HG03135 (cell line): ENCODE measurements at regions not wholly inside any gene's neighbourhood (a gene's known extent, or its start where the extent isn't known, plus 50 kb on each side); places are given as distances from the start of the nearest gene placed in this dataset.
"Not testable (repeated sequence)": the region's sequence is repeated elsewhere in the genome, so short reads cannot be mapped to it uniquely, and the experiment has no call there.

Experiments
- ATAC-seq: cut with Tn5 transposase; IDR thresholded peaks from one replicate; pipeline ENCODE4 v1.9.1; 2021; ENCODE audit warnings: mild to moderate bottlenecking, moderate library complexity; ENCODE audit not compliant: unreplicated experiment

DNA sequence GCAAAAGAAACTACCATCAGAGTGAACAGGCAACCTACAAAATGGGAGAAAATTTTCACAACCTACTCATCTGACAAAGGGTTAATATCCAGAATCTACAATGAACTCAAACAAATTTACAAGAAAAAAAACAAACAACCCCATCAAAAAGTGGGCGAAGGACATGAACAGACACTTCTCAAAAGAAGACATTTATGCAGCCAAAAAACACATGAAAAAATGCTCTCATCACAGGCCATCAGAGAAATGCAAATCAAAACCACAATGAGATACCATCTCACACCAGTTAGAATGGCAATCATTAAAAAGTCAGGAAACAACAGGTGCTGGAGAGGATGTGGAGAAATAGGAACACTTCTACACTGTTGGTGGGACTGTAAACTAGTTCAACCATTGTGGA is 170.1 kb downstream of the MEX3B start:
- ATAC-seq: not testable (repeated sequence)

DNA sequence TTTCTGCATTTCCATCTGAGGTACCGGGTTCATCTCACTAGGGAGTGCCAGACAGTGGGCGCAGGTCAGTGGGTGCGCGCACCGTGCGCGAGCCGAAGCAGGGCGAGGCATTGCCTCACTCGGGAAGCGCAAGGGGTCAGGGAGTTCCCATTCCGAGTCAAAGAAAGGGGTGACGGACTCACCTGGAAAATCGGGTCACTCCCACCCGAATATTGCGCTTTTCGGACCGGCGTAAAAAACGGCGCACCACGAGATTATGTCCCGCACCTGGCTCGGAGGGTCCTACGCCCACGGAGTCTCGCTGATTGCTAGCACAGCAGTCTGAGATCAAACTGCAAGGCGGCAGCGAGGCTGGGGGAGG is 175.1 kb downstream of the MEX3B start:
- not testable (repeated sequence) for ATAC-seq

GRCh38 chr15:81870062-81870745 is 175.6 kb downstream of the MEX3B start:
- ATAC-seq: not testable (repeated sequence)

DNA sequence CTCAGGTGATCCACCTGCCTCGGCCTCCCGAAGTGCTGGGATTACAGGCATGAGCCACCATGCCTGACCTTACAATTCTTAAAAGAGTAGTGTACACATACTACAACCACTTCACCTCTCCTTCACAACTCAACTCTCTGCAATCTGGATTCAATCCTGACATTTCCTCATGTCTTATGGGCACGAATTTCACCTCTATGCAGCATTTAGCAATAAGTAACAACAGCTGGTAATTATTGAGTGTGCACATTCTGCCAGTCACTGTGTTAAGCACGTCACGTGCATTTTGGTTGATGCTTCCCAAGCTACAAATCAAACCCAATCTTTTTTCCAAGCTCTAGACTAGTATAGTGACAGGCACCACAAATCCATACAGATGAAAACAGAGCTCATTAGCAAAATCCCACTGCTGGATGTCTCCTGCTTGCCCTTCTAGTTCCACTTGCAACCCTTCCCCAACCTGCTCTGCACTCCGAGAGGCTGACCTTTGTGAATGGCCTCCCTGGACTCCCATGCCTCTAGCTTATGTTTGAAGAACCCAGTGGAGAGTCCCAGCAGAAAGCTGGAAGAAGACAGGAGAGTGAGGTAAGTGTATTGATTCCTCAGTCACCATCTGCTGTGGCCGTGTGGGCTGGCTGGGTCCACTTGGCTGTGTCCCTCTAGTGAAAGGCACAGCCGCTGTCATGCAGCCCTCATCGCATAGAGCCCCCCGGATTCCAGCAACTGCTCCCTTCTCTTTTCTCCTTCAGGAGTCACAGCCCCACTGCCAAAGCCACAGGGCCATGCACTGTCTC is 176.5 kb downstream of the MEX3B start:
- no peak for ATAC-seq

DNA sequence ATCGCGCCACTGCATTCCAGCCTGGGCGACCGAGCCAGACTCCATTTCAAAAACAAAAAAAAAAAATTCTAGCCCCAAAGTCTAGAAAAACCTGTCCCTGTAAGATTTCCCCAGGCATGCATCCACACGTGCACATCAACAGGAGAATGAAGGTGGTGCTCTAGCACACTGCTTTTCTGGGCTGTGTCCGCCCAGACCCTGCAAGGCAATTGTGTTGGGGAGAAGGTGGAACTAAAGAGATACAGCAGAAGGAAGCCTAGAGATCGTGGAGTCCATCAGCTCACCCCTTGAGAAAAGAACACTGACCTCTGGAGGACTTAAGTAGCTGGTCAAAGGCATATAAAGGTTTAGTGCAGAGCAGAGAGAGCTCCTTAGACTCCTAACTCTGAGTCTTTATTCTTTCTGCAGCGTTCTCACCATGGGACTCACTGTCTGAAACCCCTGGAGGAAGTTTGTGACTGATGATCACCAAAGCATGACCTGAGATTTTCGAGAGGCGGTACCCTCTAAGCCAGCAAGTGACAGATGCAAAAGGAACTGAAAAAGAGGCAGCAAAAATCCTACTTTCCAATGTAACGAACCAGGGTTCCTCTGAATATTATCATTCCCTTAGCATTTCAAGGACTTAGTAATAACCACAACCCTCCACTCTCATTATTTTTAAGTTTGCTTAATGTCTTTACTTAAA is 179.8 kb downstream of the MEX3B start:
- peak; percentile 97 for ATAC-seq

GRCh38 chr15:81863162-81863561 is 182.7 kb downstream of the MEX3B start:
- no peak for ATAC-seq

DNA sequence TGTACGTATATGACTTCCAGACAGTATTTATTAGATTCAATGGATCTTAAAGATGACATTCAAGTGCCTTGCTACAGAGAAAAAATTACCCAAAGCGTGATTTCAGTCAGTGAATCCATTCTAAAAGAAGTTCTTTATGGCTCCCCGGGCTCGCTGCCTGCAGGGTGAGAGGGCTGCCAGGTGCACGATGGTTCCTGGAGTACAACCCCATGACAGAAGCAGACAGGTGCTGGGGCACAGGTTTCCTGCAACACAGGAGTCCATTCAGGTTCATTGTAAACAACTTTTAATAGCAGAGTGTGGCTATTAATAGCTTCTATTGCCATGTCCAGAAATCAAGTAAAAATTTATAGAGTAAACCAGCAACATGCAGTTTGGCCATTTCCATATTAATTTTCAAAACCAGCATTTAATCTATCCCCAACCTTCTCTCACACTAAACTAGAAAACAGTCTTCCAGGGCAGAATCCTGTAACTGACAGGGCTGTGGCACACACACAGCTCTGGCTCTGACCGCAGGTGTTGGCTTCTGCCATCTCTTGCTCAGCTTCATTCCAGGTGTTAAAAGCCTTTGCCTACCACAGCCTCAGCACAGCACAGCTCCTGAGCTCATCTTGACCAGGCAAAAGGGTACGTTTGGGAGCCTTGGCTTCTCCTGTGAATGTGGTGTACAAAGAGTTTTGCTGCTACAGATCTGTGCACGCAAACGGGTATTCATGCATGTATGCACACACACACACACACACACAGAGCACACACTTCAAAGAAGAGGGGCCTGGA is 185.9 kb downstream of the MEX3B start:
- ATAC-seq: no peak

GRCh38 chr15:81858586-81858985 is 187.2 kb downstream of the MEX3B start:
- no peak for ATAC-seq

DNA sequence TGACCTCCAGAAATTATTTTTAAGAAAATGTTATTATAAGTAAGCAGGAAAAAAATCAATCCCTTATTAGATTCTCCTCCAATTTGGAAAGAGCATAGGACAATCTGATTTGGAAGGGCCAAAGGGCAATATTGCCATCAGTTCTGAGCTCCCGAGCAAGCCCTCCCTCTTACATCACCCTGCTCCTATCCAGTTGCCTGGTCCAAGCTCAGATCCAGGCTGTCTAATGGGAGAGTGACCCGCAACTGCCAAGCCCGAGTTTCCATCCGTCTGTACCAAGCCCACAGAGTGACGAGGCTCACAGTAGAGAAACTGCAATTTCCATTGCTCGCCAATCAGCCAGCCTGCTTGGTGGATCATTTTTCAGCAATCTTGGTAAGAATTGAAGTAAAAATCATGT is 187.7 kb downstream of the MEX3B start:
- ATAC-seq: no peak

DNA sequence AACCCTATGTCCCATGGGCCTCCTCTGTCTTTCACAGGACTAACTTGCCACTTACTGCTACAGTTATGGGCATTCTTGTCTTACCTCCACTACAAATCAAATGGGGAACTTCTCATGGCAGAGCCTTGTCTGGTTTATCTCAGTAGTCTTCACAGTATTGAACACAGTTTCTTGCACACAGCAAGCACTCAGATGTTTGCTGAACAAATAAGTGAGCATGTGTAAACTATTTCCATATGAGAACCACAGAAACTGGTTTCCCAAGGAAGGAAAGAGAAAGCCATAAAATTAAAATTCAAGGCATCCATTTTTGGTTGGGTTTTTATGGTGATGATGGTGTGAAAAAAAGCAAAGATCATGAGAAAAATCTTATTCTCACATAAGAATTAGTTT is 189.2 kb downstream of the MEX3B start:
- no peak for ATAC-seq

- ATAC-seq: no peak
Observed at GRCh38 chr15:81856001-81856633, 189.7 kb downstream of the MEX3B start.

DNA sequence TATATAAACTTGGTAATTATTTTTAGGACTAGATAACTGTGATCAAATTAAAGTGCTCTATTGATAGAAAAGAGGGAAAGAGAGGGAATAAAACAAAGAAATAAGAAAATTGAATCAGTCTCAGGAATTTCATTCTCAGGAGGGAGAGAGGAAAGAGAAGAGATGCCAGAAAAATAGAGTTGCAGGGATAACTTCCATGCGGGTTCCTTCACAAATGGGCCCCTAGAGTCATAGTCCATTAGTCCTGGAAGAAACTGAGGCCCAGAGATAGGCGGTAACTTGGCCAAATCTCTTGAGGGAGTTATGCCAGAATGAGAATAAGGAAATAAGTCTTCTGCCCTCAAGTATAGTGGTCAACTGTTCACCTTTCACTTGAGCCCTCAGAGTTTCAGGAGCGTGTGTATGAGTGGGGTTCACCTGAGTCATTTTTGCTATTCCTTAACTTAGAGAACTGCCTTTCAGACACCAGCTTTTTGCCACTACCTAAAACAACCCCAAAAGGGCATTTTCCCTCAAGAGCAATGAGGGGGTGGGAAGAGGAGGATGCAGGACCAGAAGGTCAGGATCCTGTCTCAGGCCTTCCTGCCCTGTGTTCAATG is 192.6 kb downstream of the MEX3B start:
- ATAC-seq: no peak

DNA sequence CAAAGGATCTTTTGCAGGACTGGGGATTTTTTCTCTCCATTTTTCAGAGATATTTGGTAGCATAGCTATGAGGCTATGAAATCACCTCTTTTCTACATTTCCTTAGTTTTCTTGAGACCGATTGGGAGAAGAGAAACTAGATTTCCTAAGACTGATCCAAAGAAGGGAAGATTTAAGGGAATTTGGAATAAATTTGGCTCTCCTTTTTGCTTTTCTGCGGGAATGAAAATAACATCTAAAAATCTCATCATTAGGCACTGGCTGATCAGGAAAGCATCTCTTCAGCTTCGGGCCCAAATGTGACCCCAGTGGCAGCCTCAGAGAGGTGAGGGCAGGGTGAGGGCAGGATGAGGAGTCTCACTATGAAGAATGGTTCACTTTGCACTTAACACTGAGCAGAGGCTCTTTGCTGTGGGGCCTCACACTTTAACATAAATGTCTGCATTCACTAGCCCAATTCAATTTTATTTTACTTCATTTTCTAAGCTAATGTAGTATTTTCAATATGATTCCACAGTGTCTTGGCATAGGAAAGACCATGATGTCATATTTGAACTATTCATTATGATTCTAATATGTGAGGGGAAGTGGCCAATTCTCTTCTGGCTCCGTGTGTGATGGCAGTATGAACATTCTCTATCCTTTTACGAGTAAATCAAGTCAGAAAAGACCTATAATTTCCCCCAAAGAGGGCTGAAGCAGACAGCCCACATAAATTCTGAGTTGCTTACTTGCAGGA is 193.2 kb downstream of the MEX3B start:
- ATAC-seq: no peak

GRCh38 chr15:81851757-81852156 is 194.1 kb downstream of the MEX3B start:
- ATAC-seq: no peak

DNA sequence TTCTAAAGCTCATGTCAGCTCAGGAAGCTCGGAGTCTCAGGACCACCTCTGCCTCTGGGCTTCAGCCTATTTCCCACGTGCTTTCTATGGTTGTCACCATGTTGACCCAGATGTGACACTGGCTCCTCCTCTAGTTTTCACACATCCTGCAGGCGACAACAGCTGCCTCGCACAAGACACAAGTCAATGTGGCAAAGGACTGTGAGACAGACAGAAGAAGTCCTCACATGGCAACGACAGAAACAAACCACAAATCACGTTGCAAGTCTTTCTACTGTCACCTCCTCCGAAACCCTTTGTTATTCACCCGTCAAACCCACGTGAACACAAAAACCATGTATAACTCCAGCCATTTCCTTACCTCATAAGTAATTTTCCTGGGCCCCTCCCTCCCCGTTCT is 194.5 kb downstream of the MEX3B start:
- ATAC-seq: no peak

DNA sequence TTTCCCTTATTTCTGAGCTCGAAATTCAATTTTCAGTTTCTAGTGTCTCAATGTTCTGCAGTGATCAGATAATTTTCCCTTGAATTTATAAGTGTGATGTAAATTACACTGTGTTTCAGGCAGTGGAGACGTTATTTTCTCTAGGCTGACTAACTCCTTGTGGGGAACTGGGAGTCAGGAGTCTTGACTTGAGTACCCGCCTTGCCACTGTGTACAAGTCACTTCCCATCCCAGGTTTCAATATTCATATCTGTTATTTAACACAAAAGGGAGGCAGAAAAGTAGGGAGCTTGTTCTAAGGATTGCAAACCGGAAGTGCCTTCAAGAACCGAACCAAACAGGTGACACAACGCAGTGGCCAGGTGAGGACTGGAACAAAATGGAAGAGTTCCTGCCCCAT is 196.5 kb downstream of the MEX3B start:
- ATAC-seq: no peak

DNA sequence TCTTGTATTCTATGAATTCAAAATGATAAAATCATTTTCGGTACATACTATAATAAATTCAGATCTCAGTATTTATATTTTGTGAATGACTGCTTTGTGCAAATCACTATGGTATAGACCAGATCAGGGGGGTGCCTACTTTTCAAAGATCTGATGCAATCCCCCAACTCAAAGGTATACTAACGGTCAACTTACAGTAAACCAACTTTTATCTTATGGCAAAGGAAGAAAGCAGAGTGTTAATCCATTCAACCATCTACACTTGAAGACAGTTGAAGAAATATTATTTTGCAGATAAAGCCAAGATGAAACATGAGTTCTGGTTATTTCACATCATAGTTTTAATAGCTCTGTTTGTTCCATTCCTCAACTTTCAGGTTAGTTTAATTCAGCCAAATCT is 197.1 kb downstream of the MEX3B start:
- no peak for ATAC-seq

DNA sequence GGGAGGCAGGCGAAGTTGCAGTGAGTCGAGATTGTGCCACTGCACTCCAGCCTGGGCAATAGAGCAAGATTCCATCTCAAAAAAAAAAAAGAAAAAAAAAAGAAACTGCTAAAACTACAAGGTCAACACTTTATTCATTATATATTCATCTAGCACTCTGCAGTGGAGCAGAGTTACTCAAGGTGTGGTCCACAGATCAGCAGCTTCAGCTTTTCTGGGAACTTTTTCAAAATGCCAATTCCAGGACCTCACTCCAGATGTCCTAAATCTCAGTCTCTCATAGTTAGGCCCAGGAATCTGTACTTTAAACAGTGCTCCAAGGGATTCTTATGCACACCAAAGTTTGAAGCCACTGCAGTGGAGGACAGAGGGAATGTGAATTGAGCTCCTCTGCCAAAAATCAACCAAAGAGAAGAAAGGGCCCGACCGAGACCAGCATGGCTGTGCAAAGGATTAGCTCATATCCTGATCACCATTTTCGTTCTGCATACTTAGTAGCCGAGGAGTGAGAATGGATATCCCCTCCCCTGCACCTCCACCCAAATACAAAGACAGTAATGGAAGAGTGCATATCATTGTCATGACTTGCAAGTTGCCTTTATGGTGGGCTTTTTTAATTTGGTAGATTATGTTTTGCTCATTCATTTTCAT is 201.9 kb downstream of the MEX3B start:
- ATAC-seq: no peak

DNA sequence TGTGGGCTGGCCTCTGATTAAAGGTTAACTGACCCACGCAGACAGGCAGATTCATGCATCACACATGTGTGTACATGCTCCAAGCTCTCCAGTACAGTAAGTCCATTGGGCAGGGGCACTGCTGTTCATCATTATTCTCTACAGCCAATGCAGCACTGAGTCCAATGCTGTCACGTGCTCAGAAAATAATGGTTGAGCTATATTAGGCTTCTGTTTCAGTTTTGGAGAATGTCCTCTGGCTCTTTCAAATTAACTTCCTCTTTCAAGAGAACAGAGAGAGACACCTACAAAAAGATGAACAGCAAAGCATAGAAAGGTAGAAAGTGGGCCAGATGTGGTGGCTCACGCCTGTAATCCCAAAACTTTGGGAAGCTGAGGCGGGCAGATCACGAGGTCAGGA is 202.6 kb downstream of the MEX3B start:
- peak; percentile 80 for ATAC-seq
